ENCODE measurements at regions not wholly inside any gene's neighbourhood (a gene's known extent, or its start where the extent isn't known, plus 50 kb on each side); places are given as distances from the start of the nearest gene placed in this dataset.

GRCh38 chr13:29902632-29903305 lies 52.4 kb upstream of the UBL3 start:
- DNase-seq (ENCODE audit: low spot score) = no peak

GRCh38 chr13:29901710-29902631 lies 51.6 kb upstream of the UBL3 start:
- no peak for DNase-seq (ENCODE audit: low spot score)
